GM21515 (cell line): ENCODE measurements at regions not wholly inside any gene's neighbourhood (a gene's known extent, or its start where the extent isn't known, plus 50 kb on each side); places are given as distances from the start of the nearest gene placed in this dataset.

Experiments used
- ATAC-seq: cut with Tn5 transposase; IDR thresholded peaks from one replicate; pipeline ENCODE4 v1.9.1; 2021; ENCODE audit not compliant: unreplicated experiment

DNA sequence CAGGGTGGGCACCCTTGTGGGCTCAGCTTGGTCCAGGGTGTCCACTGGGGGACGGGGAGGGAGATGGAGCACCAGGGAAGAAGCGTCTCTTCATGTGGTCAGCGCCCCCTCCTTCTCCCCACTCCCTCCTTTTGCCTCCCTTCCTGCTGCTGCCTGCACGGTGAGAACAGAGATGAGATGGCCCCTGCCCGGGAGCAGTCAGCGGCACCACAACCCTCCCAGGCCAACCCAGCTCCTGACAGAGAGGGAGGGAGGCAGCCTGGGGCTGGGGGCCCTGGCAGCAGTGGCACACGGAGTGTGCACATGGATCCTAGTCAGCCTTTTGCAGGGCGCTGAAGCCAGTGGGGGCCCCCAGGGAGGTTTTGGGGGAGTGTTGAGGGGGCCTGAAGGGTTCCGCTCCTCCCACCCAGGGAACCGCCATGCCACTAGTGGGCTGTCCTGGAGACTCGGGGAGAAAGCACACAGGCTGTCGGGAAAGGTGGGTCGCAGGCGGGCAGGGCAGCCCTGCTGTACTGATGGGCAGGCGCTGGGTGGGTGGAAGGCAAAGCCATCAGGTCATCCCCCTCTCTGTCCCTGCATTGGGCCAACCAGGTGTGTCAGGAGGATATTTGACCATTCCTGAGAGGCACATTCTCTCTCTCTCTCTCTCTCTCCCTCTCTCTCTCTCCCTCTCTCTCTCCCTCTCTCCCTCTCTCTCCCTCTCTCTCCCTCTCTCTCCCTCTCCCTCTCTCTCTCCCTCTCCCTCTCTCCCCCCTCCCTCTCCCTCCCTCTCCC, 94.3 kb upstream of the BHLHE23 start:
- no peak for ATAC-seq

DNA sequence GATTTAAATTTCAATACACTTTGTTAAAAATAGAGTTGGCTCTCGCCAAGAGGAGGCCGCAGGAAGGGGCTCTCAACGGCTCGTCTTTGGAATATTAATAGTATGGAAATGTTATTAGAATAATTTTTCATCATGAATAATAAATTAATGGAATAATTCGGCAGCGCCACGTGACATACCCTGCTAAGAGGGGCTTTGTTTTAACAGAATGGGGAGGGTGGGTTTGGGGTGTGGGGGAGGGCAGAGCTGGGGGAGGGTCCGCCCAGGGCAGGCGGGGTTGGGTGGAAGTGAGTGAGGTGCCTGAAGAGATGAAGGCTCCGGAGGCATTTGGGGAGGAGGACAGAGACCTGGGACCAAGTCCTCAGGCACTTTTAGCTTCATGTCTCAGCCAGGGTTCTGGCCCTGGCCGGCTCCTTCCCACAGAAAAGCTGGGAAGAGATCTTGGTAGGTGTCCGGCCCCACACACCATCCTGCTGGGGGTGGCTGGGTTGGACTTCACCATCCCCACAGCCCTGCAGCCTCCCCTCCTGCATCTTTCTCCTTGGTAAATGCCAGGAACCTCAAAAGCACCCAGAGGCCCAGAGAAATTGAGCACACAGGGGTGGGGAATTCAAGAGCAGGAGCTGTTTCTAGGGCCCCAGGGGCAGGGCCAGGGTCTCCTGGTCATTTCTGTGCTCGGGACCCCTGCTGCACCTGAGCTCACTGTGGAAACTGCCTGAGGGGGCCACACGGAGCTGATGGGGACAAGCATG, 93.6 kb upstream of the BHLHE23 start:
- ATAC-seq, result no peak

DNA sequence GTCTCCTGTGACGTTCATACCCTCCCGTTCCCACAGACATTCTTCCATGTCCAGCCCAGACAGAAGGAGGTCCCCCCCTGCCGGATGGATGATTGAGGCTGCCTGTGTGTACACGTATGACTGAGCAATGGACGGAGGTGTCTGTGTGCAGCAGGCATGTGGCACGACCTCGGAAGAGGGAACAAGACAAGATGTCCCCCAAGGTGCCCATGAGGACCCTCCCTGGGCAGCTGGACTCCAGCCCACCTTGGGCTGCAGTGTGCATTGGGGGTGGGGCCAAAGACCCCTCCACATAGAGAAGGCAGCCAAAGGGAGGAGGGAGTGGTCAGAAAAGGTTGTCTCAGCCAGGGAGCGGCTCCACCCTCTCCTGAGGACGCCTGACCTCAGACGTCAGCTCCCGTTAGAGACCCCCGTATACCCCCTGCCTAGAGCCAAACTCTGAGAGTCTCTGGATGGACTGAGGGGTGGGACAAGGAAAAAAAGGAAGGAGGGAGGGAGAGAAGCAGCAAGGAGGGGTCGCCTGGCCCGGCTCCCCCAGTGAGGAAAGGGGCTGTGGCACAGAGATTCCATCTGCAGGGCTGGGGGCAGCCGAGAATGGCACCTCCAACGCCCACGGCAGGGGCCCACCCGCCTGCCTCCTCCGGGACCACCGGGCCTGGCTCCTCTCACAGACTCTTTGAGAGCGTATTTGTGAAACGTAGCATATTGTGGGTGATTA, 92.9 kb upstream of the BHLHE23 start:
- no peak for ATAC-seq

DNA sequence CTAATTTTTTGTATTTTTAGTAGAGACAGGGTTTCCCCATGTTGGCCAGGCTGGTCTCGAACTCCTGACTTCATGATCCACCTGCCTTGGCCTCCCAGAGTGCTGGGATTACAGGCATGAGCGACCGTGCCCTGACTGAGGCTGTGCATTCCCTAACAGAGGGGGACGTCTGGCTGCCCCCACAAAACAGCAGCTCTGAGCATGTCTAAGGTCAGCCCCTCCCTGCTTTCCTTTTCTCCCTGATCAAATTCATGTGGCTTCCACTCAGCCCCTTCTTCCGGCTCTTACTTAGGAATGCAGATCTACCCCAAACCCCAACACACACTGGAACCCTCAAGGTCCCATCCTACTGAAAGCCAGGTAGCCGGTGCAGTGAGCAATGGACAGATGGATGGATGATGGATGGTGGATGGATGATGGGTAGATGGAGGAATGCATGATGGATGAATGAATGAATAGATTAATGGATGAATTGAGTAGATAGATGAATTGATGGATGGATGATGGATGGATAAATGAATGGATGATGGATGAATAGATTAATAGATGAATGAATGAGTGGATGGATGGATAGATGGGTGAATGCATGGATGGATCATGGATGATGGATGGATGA, 91.5 kb upstream of the BHLHE23 start:
- no peak for ATAC-seq

DNA sequence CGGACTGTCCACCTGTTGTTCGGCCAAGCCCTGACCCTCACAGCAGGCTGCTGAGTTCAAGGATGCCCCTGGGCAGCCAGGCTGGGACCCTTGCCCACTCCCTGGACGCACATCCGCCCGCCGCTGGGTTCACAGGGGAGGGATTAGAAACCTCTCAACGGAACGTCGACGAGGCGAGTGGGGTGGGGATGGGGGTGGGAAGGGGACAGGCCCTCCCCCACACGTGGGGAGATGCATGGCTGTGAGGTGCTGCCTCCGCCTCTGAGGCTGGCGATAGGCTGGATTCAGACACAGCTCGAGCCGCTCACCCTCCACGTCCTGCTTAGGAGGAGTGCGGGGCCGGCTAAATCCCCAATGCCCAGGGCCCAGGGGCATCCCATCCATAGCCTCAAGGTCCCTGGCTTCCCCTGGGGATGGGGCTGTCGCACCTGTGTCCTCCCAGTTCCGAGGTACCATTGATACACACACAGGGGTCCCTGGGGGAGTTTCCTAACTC, 90.6 kb upstream of the BHLHE23 start:
- ATAC-seq, result no peak

DNA sequence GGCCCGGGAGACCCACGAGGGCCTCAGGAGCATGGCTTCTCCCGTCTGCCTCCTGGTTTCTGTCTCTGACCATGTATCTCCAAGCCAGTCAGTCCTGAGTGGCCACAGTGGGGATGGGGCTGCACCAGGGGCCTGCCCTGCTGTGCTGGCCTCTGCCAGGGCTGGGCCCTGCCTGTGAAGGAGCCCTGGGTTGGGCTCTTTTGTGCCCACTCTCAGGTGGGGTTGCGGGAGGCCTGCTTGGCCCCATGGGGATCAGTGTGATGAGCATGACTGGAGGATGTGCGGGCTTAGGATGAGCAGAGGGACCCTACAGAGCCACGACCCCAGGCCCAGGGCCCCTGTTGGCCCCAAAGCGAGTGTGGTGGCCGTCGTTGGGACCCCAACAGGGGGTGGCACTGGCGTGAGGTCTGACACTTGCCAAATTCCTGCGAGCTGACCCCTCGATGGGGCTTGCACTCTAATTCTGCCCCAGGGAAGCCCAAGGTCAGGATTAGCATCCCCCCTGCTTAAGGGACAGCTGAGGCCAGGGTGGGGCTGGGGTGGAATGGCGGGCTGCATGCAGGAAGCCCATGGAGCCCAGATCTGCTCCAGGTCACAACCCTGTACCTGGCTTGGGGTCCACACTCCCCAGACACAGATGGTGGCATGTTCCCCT, 90.0 kb upstream of the BHLHE23 start:
- no peak for ATAC-seq

DNA sequence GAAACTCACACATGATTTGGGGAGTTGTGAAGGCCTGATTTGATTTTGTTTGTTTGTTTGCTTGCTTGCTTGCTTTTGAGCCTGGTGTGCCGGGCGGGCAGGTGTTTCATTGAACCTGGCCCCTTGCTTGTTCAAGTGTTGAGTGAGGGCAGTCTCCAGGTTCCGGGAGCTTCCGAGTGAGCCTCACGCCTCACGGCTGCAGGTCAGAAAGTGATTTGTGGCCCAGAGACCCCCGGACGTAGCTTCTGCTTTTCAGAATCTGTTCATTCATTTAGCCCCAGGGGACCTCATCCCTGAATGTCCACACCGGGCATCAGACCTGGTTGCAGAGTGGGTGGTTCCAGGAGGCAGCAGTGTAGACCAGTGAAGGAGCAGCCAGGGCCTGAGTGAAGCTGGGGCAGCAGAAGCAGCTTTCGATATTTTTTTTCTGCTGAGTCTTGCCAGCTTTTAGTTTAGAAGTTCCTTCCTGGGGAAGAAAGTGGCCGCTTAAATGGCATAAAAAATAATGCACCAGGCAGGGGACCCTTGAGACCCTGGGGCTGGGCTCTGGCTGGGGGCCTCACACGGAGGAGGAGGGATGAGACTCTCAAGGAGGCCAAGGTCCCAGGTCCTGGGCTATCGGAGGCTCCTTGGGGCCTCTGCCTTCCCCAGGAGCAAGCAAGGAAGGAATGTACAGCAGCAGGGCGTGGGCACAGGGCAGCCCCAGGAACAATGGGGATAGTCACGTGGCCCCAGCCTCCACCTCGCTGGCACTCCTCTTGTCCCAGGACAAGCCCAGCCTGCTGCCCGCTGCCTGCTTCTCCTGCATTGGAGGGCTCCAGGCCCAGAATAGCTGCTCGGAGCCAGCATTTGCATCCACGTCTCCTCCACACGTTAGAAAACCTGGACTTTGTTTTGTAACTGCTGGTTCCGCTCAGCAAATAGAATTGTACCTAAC, 89.2 kb upstream of the BHLHE23 start:
- ATAC-seq, result no peak

DNA sequence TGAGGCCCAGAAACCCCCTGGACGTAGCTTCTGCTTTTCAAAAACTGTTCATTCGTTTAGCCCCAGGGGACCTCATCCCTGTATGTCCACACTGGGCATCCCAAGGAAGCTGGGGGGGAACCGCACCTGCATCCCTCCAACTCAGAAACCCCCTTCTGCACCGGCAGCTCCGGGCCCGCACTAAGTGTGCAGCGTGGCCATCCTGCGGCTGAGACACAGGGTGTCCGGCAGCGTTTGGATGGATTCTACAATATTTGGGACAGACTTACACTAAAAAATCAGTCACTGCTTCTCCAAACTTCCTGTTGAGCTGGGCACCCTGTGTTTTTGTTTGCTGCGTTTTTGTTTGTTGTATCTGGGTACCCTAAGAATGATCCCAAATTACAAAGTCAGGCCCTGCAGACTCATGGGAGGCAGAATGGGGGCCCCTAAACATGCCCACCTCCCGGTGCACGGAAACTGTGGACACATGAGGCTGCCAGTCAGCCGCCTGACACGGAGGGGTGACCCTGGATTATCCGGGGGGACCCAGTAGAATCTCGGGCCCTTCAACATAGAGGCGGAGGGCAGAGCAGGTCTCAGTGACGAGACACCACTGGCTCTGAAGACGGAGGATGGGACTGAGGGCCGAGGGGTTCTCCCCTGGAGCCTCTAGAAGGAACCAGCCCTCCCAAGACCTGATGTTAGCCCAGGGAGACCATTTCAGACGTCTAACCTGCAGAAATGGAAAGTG, 88.2 kb upstream of the BHLHE23 start:
- ATAC-seq, result no peak

DNA sequence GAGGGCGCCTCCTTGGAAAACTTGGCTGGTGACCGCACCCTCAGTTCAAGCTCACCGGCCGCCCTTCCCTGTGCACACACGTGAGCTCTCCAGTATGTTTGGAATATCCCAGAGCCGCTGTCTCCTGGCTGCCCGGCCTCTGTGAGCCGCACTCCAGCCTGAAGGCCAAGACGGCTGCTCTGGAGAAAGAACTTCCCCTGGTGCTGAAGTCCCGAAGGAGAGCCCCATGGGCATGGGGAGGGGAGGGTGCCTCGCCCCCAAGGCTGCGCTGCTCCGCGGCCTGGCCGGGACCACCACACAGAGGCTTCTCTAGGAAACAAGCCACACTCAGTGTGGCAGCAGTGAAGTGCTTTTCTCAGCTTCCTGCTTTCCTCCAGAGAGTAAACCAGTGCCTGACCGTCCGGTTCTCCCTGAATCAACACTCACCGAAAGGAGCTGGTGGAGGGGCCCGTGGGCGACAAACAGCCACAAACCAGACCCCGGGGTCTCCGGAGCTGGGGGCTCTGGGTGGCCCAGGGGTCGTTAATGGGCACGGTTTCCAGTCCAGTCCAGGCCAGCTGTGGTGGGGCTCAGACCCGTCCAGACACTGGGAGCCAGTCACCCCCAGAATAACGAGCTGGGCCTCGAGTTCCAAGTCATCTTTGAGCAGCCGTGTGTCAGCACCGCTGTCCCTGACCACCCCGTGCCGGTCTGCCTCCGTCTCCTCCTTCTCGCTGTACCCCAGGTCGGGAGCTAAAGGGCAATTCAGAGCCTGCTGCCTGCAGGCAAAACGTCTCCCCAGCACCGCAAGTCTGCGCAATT, 87.4 kb upstream of the BHLHE23 start:
- ATAC-seq, result no peak

DNA sequence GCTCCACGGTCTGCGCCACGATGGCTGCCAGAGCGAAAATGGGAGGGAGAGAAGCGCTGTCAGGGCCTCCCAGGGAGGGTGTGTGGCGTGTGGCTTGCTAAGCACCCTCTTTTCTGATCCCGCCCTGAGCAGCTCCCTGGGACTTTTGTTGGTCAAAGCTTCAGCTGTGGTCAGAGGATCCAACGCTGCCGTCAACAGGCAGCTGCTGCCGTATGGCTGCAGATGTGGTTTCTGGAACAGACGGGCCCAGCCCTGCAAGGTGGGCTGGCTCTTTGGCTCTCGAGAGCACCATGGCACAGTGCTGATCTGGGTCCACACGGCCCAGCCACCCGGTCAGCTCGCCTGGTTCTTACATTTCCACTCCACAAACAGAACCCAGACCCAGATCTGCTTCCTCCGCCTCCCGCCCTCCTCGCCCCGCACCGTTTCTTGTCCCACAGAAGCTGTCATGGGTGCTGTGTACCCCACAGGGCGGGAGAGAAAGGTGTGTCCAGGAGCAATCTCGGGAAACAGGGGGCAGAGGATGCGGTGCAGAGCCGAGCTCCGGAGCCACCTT, 86.0 kb upstream of the BHLHE23 start:
- ATAC-seq, result no peak

DNA sequence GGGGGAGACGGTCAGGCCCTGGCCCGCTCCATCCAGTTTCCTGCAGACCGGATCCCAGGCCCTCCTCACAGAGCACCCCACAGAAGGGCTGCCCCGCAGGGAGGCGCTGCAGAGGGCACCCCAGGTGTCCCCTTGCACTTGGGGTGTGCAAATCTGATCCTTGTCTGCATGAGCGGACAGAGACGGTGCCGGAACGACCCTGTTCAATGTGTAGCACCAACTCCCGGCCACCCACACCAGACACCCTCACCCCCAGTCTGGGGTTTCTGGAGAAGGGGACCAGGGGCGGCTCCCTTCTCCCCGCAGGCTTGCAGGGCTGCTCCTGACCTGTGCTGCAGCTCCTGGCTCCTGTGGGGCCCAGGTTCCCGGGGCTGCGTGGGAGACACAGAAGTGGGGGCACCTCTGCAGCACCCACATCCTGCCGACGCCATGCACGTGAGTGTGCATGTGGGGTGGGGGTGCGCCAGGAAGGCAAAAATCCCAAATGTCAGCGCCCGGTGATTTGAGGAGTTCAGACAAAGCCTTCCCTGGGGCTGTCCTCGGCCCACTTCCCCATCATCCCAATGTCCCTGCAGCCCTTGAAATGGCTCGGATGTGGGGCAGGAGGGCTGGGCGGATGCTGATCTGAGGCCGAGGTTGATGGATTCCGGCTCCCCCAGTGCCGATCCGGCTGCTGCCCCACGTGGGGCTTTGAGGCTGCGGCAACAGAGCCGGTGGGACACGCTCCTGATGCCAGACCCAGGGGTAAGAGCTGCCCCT, 85.3 kb upstream of the BHLHE23 start:
- no peak for ATAC-seq

DNA sequence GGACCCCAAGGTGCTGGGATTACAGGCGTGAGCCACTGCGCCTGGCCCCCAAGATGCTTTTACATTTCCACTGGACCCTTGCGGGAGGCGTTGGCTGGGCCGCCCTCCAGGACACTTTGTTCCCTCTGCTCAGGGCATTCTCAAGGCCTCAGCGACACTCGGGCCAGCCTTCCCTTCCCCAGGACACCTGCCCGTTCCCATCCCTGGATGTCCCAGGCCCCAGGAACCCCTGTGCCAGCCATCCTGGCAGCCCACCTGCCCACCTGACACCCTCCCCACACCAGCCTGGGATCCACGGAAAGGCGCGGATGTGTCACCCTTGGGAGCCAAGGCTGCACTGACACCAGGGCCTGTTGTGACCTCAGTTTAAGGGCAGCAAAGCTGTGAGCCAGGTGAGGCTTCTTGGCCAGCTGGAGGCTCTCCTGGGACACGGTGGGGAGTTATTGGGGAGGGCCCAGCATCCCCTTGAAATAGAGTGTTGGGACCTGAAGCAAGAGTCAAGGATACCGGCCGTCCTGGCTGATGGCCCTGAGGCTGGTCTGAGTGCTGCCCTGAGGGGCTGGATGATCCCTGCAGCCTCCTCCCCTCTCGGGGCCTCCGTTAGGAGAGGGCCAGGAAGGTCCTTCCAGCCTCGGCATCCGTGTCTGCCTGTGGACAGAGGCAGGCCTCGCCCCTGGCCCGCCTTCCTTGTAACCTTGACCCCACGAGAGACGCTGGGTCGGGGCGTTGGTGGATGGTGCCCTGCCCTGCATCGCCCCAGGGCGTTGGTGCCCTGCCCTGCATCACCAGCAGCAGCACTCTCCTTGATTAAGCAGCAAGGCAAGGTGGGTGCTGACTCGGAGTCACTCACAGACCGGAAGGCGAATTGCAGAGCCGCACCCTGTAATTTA, 84.2 kb upstream of the BHLHE23 start:
- ATAC-seq, result no peak

DNA sequence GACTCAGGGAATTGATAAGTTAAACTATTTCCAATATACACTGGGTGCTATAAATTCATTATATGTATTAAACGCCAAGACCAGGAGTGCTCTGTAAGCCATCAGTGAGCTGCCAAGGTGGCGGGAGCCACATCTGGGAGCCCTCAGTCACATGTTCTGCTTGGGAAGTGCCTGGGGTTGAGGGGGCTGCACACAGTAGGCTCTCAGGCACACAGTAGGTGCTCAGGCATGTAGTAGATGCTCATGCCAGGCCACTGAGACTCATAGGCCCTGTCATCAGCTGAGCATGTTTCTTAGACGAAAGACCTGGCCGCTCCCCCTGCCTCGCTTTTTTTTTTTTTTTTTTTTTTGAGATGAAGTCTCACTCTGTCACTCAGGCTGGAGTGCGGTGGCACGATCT, 83.3 kb upstream of the BHLHE23 start:
- ATAC-seq, result no peak

DNA sequence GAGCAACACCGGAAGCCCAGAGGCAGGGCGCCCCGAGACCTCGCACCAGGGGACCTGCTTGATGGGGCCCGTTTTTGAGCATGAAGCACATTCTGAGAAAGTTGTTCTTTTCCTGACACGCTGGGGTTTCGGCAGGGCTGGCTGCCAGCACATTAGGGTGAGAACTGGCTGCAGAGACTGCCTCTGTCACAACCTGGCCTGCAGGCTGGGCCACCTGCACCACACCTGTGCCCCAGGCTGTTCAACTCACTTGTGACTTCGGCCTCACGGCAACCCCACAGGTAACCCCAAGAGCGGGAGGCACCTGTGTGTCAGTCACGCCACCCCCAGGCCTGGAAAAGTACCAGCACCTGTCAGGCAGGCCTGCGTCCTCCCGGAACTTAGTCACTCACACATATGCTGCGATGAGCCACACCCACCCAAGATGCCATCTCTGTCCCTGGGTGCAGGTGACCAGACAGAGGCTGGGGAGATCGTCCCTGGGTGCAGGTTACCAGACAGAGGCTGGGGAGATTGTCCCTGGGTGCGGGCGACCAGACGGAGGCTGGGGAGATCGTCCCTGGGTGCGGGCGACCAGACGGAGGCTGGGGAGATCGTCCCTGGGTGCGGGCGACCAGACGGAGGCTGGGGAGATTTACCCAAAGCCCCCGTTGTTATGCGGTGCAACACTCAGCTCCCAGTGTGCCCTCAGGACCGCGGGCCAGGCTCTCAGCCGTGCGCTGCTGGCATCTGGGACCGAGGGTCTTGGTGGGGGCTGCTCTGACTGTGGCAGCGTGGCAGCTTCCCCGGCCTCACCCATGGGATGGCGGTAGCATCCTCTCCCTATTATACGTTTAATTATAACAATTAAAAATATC, 82.5 kb upstream of the BHLHE23 start:
- ATAC-seq, result no peak
